HepG2 (cell line): ENCODE measurements at regions not wholly inside any gene's neighbourhood (a gene's known extent, or its start where the extent isn't known, plus 50 kb on each side); places are given as distances from the start of the nearest gene placed in this dataset.

Experiments
- ATAC-seq: fragments of 200-7000 bp; cut with Tn5 transposase; 3 replicates; pipeline ENCODE4 v1.9.1; 2020; ENCODE audit warnings: mild to moderate bottlenecking, moderate library complexity
- BruUV-seq: library from RNA; stranded (reverse); fragments of 400-500 nt; replicated peaks from 2 replicates; lab custom pipeline; 2021; lab: Mats Ljungman, UMichigan
- CTCF ChIA-PET: fragments of 300-600 bp; formaldehyde crosslinking; extraction: SDS; loops from one replicate; lab custom pipeline; 2021; ENCODE audit warnings: low total read pairs, inconsistent platforms, low intra/inter-chr PET ratio; lab: Yijun Ruan, JAX
- POLR2A ChIA-PET: fragments of 350-600 bp; sonication (Branson Sonifier 250); formaldehyde crosslinking; loops from one replicate; lab custom pipeline; 2020; ENCODE audit warnings: antibody characterized with exemption, inconsistent platforms; lab: Yijun Ruan, JAX
- DNase-seq: peaks from one replicate; pipeline ENCODE4 v3.0.0-alpha.2; 2015; ENCODE audit warnings: low spot score
- FAIRE-seq: peaks from 3 replicates; lab custom pipeline; 2011; peaks lifted over from hg19 to GRCh38; lab: Jason Lieb, UNC
- H2AFZ ChIP-seq: one replicate; pipeline ENCODE4 v1.6.1; 2011; ENCODE audit warnings: low read length, inconsistent platforms
- H3K27ac ChIP-seq: fragments of 300-600 bp; 3 replicates; pipeline ENCODE4 v1.8.0; 2011; ENCODE audit warnings: mixed run types, mild to moderate bottlenecking, mixed read lengths, low read length, inconsistent platforms; ENCODE audit not compliant: insufficient read depth; ENCODE audit errors: extremely low read length
- H3K27me3 ChIP-seq, 2 experiments: fragments of 200-600 bp in 1 of 2; 2 replicates in 1 of 2; 3 replicates in 1 of 2; pipeline versions ENCODE4 v1.6.0 to v1.8.0; 2011; ENCODE audit warnings: low read length in 2 of 2, mild to moderate bottlenecking in 2 of 2, moderate library complexity in 2 of 2, inconsistent platforms in 1 of 2; ENCODE audit not compliant: insufficient read depth in 2 of 2, control insufficient read depth in 1 of 2
- H3K36me3 ChIP-seq, 2 experiments: fragments of 200-600 bp in 1 of 2; replicated peaks in 1 of 2; 2 replicates in 1 of 2; 3 replicates in 1 of 2; pipeline versions ENCODE4 v1.5.1 to v1.8.0; 2011; ENCODE audit warnings: low read length in 2 of 2, inconsistent platforms in 1 of 2; ENCODE audit not compliant: insufficient read depth in 2 of 2, control insufficient read depth in 1 of 2
- H3K4me1 ChIP-seq: 2 replicates; pipeline ENCODE4 v1.5.1; 2012; ENCODE audit warnings: low read length, inconsistent platforms; ENCODE audit not compliant: insufficient read depth
- H3K4me2 ChIP-seq: 2 replicates; pipeline ENCODE4 v1.6.0; 2011; ENCODE audit warnings: low read depth, low read length, inconsistent platforms
- H3K4me3 ChIP-seq, 3 experiments: fragments of 200-600 bp in 1 of 3; sonication (generic), shearing (Covaris generic) in 1 of 3; replicated peaks in 1 of 3; 2 replicates each; pipeline ENCODE4 v1.5.1; 2011 to 2016; ENCODE audit warnings: low read length in 3 of 3, inconsistent platforms in 2 of 3, low read depth in 2 of 3, mild to moderate bottlenecking in 2 of 3, control low read depth in 1 of 3, mixed read lengths in 1 of 3; ENCODE audit not compliant: insufficient read depth in 1 of 3
- H3K79me2 ChIP-seq: one replicate; pipeline ENCODE4 v1.6.1; 2011; ENCODE audit warnings: low read length, inconsistent platforms; ENCODE audit not compliant: insufficient read depth
- H3K9ac ChIP-seq: 2 replicates; pipeline ENCODE4 v1.6.0; 2011; ENCODE audit warnings: mild to moderate bottlenecking, low read depth, low read length, inconsistent platforms; ENCODE audit not compliant: insufficient read depth
- H3K9me3 ChIP-seq: 2 replicates; pipeline ENCODE4 v1.5.1; 2012; ENCODE audit warnings: mild to moderate bottlenecking, low read length
- H4K20me1 ChIP-seq: 2 replicates; pipeline ENCODE4 v1.6.0; 2011; ENCODE audit warnings: inconsistent platforms, mild to moderate bottlenecking, low read length, moderate library complexity; ENCODE audit not compliant: insufficient read depth
- ARID2 ChIP-seq: sonication (generic); formaldehyde crosslinking; IDR thresholded peaks from 2 replicates; pipeline ENCODE4 v1.8.1; 2022; ENCODE audit warnings: mild to moderate bottlenecking, missing genetic modification reagents, borderline replicate concordance
- HDAC1 ChIP-seq: sonication (generic); formaldehyde crosslinking; IDR thresholded peaks from 2 replicates; pipeline ENCODE4 v1.5.1; 2020; ENCODE audit warnings: mild to moderate bottlenecking, missing genetic modification reagents
- HMG20A ChIP-seq: IDR thresholded peaks from 2 replicates; pipeline ENCODE4 v1.6.1; 2016; ENCODE audit warnings: borderline replicate concordance
- IRF2 ChIP-seq: IDR thresholded peaks from 2 replicates; pipeline ENCODE4 v1.6.1; 2018; ENCODE audit warnings: missing genetic modification reagents, missing compliant biosample characterization
- MIXL1 ChIP-seq: IDR thresholded peaks from 2 replicates; pipeline ENCODE4 v1.6.1; 2016
- PAF1 ChIP-seq: IDR thresholded peaks from 2 replicates; pipeline ENCODE4 v1.6.1; 2016; ENCODE audit warnings: missing genetic modification reagents, missing compliant biosample characterization
- SIX1 ChIP-seq: sonication (generic); formaldehyde crosslinking; IDR thresholded peaks from 2 replicates; pipeline ENCODE4 v1.4.0; 2020; ENCODE audit warnings: missing genetic modification reagents, borderline replicate concordance
- ZFAT ChIP-seq: sonication (generic); formaldehyde crosslinking; conservative IDR thresholded peaks from 2 replicates; pipeline ENCODE4 v1.8.1; 2023; ENCODE audit warnings: missing genetic modification reagents, inconsistent platforms
- ZNF296 ChIP-seq: sonication (generic); formaldehyde crosslinking; conservative IDR thresholded peaks from 2 replicates; pipeline ENCODE4 v1.5.0; 2020; ENCODE audit warnings: mild to moderate bottlenecking, missing genetic modification reagents
- ZSCAN30 ChIP-seq: sonication (generic); formaldehyde crosslinking; IDR thresholded peaks from 2 replicates; pipeline ENCODE4 v1.5.0; 2020; ENCODE audit warnings: mild to moderate bottlenecking, missing genetic modification reagents
- WGBS: methylation state at CpG from one replicate; pipeline ENCODE4 v1.1.6; 2017; ENCODE audit warnings: low lambda C conversion rate; 5-methylcytosine and 5-hydroxymethylcytosine counted together
- in situ Hi-C: cut with HindIII; loops from 2 replicates; pipeline ENCODE4 v1.10.0; 2017; ENCODE audit warnings: low pct_unique_long_range_greater_than_20kb; ENCODE audit not compliant: extremely low pct_ligation_motif_present
- intact Hi-C: fragments of 100-400 bp; cut with micrococcal nuclease; formaldehyde crosslinking; loops from one replicate; pipeline ENCODE4 v1.10.0; 2022; ENCODE audit not compliant: unreplicated experiment
- TF ChIP-seq, protein P1 (sequence below): sonication (generic); formaldehyde crosslinking; IDR thresholded peaks from 2 replicates; pipeline ENCODE4 v1.4.0; 2020; ENCODE audit warnings: missing genetic modification reagents
- TF ChIP-seq, protein P2 (sequence below): sonication (generic); formaldehyde crosslinking; IDR thresholded peaks from one replicate; pipeline ENCODE4 v1.5.1; 2020; ENCODE audit warnings: mild to moderate bottlenecking, missing genetic modification reagents; ENCODE audit errors: not compliant biosample characterization
- TF ChIP-seq, protein P3 (sequence below): sonication (generic); formaldehyde crosslinking; conservative IDR thresholded peaks from 2 replicates; pipeline ENCODE4 v1.4.0; 2020; ENCODE audit warnings: missing genetic modification reagents

- Histone ChIP-seq H3K4me1 (no peaks in the 10 kb centered on the region), H3K27me3 (no peaks in the 10 kb centered on the region), H3K27ac (no peak overlapping the region), H3K79me2 (no peaks in the 10 kb centered on the region), H2AFZ (no peak overlapping the region), H3K4me2 (no peak overlapping the region), H3K9ac (no peak overlapping the region), H3K36me3 (peaks cover 26% of the 10 kb centered on the region in 2 experiments; a peak in 4 of 5 replicates), H4K20me1 (no peaks in the 10 kb centered on the region), H3K9me3 (no peaks in the 10 kb centered on the region), H3K4me3 (no peak overlapping the region)
- BruUV-seq, result no TSS peak
- ATAC-seq (no peak), FAIRE-seq (no peak), DNase-seq (no peak)
- in situ Hi-C loops, result no loop called here
- CTCF ChIA-PET, result no interaction called here
- POLR2A ChIA-PET, result no interaction called here
- intact Hi-C loops, result no loop called here
- 97% methylated on average over 29 of the region's 29 CpGs for WGBS
- TF ChIP-seq ZNF296 (CRISPR knock-in tag) (no peak), PAF1 (no peak), ZSCAN30 (CRISPR knock-in tag) (no peak), ARID2 (CRISPR knock-in tag) (no peak), HMG20A (CRISPR knock-in tag) (no peak), HDAC1 (CRISPR knock-in tag) (no peak), IRF2 (CRISPR knock-in tag) (no peak), ZFAT (CRISPR knock-in tag) (no peak), MIXL1 (CRISPR knock-in tag) (no peak), SIX1 (CRISPR knock-in tag) (no peak)
- TF ChIP-seq, protein P1, sequence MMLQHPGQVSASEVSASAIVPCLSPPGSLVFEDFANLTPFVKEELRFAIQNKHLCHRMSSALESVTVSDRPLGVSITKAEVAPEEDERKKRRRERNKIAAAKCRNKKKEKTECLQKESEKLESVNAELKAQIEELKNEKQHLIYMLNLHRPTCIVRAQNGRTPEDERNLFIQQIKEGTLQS, result no peak
- TF ChIP-seq, protein P2, sequence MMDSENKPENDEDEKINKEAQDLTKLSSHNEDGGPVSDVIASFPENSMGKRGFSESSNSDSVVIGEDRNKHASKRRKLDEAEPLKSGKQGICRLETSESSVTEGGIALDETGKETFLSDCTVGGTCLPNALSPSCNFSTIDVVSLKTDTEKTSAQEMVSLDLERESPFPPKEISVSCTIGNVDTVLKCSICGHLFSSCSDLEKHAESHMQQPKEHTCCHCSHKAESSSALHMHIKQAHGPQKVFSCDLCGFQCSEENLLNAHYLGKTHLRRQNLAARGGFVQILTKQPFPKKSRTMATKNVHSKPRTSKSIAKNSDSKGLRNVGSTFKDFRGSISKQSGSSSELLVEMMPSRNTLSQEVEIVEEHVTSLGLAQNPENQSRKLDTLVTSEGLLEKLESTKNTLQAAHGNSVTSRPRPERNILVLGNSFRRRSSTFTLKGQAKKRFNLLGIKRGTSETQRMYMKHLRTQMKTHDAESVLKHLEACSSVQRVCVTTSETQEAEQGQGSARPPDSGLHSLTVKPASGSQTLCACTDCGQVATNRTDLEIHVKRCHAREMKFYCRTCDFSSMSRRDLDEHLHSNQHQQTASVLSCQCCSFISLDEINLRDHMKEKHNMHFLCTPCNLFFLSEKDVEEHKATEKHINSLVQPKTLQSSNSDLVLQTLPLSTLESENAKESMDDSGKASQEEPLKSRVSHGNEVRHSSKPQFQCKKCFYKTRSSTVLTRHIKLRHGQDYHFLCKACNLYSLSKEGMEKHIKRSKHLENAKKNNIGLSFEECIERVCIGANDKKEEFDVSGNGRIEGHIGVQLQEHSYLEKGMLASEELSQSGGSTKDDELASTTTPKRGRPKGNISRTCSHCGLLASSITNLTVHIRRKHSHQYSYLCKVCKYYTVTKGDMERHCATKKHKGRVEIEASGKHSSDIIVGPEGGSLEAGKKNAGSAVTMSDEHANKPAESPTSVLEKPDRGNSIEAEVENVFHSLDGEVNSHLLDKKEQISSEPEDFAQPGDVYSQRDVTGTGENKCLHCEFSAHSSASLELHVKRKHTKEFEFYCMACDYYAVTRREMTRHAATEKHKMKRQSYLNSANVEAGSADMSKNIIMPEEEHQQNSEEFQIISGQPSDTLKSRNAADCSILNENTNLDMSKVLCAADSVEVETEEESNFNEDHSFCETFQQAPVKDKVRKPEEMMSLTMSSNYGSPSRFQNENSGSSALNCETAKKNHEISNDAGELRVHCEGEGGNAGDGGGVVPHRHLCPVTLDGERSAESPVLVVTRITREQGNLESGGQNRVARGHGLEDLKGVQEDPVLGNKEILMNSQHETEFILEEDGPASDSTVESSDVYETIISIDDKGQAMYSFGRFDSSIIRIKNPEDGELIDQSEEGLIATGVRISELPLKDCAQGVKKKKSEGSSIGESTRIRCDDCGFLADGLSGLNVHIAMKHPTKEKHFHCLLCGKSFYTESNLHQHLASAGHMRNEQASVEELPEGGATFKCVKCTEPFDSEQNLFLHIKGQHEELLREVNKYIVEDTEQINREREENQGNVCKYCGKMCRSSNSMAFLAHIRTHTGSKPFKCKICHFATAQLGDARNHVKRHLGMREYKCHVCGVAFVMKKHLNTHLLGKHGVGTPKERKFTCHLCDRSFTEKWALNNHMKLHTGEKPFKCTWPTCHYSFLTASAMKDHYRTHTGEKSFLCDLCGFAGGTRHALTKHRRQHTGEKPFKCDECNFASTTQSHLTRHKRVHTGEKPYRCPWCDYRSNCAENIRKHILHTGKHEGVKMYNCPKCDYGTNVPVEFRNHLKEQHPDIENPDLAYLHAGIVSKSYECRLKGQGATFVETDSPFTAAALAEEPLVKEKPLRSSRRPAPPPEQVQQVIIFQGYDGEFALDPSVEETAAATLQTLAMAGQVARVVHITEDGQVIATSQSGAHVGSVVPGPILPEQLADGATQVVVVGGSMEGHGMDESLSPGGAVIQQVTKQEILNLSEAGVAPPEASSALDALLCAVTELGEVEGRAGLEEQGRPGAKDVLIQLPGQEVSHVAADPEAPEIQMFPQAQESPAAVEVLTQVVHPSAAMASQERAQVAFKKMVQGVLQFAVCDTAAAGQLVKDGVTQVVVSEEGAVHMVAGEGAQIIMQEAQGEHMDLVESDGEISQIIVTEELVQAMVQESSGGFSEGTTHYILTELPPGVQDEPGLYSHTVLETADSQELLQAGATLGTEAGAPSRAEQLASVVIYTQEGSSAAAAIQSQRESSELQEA (CRISPR knock-in tag), result no peak
- TF ChIP-seq, protein P3, sequence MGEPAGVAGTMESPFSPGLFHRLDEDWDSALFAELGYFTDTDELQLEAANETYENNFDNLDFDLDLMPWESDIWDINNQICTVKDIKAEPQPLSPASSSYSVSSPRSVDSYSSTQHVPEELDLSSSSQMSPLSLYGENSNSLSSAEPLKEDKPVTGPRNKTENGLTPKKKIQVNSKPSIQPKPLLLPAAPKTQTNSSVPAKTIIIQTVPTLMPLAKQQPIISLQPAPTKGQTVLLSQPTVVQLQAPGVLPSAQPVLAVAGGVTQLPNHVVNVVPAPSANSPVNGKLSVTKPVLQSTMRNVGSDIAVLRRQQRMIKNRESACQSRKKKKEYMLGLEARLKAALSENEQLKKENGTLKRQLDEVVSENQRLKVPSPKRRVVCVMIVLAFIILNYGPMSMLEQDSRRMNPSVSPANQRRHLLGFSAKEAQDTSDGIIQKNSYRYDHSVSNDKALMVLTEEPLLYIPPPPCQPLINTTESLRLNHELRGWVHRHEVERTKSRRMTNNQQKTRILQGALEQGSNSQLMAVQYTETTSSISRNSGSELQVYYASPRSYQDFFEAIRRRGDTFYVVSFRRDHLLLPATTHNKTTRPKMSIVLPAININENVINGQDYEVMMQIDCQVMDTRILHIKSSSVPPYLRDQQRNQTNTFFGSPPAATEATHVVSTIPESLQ (CRISPR knock-in tag), result no peak
Observed at GRCh38 chr17:83004791-83005380, 74.5 kb upstream of the METRNL start.
